ENCODE measurements at regions not wholly inside any gene's neighbourhood (a gene's known extent, or its start where the extent isn't known, plus 50 kb on each side); places are given as distances from the start of the nearest gene placed in this dataset.
"Not testable (repeated sequence)": the region's sequence is repeated elsewhere in the genome, so short reads cannot be mapped to it uniquely, and the experiment has no call there.

GRCh38 chr11:134944131-134944530, 532.1 kb upstream of the B3GAT1 start:
- no peak for DNase-seq (ENCODE audit: low spot score)

DNA sequence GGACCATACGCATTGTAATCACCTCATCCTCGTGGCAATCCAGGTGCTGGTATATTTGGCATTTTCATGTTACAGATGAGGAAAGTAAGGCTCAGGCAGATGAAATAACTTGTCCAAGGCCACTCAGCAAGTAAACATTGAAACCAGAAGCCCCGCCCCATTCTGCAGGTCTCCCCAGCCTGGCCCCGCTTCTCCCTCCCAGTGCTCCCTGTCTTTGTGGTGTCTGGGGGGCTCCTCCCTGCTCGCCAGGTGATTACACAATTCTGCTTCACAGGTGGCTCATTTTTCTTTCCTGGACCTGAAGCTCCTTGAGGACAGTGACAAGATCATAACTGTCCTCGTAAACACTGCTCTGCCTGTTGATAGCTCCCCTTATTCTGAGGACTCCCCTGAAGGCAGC, 531.5 kb upstream of the B3GAT1 start:
- DNase-seq (ENCODE audit: low spot score) = no peak

DNA sequence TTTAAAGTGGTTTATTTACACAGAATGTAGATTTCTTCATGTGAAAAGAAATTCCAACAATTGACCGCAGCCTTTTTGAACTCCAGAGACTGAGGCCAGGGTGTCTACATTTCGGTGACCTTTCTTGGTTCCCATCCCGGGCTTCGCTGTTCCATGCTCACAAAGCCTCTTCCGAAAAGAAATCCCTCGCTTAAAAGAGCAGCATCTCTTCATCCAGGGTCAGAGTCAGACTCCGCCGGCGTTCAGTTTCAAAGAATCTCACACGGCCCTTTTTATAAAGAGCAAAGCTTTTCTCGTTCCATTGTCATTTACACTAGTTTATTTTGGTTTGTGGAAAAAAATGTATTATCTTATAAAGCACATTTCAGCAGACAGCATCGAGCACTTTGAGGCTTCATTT, 530.6 kb upstream of the B3GAT1 start:
- no peak for DNase-seq (ENCODE audit: low spot score)

- DNase-seq (ENCODE audit: low spot score) = peak; percentile 18
Measured at GRCh38 chr11:134941936-134942600, 530.0 kb upstream of the B3GAT1 start.

GRCh38 chr11:134941326-134941725, 529.3 kb upstream of the B3GAT1 start:
- DNase-seq (ENCODE audit: low spot score) = no peak

- no peak for DNase-seq (ENCODE audit: low spot score)
Measured at GRCh38 chr11:134940441-134941126, 528.5 kb upstream of the B3GAT1 start.

DNA sequence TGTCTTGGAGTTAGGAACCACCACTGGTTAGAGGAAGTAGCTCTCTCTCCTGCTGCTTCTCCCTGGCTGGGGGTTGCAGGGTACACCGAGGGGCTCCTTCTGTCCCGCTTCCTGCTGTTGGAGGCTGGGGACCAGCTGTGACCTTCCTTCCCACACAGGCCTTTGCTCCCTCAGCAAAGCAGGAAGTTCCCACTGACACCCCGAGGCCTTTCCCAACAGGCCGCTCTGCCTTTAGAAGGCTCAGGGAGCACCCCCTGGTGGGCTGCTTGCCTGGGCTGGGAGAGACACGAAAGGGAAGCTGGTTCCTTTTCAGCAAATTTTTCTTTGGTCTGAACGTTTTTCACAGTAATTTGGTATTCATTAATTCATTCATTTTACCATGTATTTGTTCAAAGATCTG, 527.9 kb upstream of the B3GAT1 start:
- DNase-seq (ENCODE audit: low spot score) = no peak

DNA sequence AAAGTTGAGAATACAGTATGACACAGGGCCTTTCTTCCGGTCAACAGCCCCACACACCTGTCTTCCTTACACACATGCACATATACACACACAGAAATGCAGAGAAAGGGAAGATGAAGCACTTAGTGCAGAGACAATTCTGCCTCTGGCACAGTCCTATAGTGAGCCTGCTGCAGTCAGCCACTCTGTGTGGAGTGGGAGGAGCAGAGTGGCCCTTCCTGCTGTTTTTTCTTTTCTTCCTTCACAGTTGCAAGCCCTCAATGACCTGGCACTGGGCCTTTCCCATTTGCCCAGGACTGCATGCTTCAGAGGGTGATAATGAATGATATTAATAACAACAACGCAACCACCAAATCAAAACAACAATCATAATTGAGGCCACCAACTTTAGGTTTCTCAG, 527.0 kb upstream of the B3GAT1 start:
- DNase-seq (ENCODE audit: low spot score) = no peak

GRCh38 chr11:134938212-134938611, 526.2 kb upstream of the B3GAT1 start:
- no peak for DNase-seq (ENCODE audit: low spot score)

DNA sequence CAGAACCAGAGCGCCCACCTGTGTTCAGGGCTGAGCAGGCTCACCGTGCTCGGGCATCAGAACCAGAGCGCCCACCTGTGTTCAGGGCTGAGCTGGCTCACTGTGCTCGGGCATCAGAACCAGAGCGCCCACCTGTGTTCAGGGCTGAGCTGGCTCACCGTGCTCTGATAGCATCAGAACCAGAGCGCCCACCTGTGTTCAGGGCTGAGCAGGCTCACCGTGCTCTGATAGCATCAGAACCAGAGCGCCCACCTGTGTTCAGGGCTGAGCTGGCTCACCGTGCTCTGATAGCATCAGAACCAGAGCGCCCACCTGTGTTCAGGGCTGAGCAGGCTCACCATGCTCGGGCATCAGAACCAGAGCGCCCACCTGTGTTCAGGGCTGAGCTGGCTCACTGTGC, 525.2 kb upstream of the B3GAT1 start:
- not testable (repeated sequence) for DNase-seq (ENCODE audit: low spot score)

DNA sequence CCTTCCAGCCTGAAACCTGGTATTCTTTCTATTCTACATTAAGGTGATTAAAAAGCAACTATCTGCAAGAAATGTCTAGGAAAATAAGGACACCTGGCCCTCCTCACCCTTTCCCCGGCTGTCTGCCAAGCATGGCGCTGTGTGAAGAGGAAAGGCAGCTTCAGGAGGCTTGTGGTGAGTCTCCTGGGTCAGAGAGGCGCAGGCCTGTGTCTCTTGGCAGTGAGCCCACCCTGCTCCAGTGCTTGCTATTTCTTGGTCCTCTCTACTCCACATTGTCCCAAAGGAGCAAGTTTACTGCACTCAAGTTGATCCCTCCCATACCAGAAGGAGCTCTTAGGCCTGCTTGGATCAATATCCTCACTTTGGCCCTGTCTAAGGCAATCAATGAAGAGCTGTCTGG, 520.7 kb upstream of the B3GAT1 start:
- DNase-seq (ENCODE audit: low spot score) = no peak

GRCh38 chr11:134925432-134925831, 513.4 kb upstream of the B3GAT1 start:
- no peak for DNase-seq (ENCODE audit: low spot score)

- DNase-seq (ENCODE audit: low spot score) = no peak
Measured at GRCh38 chr11:134923441-134923840, 511.4 kb upstream of the B3GAT1 start.

DNA sequence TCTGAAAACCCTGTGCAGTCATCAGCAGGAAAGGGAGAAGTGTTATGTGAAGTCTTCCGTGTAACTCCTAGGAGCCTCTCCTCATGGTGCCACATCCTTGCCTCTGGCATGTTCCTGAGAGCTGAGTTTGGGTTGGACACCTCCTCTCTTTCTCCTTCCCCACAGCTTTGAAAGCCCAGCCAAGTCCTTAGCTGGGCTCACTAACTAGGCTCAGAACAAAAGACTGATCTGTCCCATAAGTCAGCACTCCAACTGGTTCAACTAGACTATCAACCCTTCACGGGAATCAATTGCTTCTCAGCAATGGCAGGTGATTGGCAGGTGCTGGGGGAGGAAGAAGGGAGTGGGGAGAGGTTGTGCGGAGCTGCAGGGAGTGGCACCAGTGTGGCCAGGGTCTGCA, 509.9 kb upstream of the B3GAT1 start:
- DNase-seq (ENCODE audit: low spot score) = no peak

DNA sequence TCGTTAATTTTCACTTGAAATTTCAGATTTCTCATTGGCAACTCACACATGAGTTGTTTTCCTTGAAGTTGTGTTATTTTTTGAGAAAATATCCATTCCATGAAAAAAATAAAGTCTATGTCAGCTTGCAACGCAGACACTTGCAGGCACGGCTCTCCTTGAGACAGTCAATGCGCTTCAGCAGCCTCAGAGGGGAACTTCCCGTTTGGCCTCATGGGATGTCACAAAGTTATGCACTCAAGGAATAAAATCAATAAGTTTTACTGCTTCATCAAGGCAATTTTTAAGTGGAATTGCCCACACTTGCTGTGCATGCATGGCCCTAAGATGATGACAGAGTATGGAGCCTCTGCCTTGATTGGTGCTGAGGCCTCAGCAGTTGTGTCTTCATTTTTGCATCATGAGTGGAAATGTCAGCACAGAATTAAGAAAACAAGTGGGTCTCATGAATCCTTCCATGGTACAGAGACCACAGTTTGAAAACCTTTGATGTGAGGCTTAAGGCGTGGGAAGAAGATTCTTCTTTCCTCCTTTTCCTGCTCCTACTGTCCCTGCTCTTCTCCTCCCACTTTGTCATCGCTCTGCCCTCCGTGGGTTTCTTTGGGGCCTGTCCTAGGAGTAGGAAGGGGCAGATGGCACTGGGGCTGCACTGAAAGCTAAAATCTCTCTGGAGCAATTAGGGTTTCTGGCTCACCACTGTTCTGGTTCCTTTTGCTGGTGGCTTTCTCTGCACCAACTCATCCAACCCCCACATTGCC, 509.0 kb upstream of the B3GAT1 start:
- DNase-seq (ENCODE audit: low spot score) = no peak

- DNase-seq (ENCODE audit: low spot score) = no peak
Measured at GRCh38 chr11:134916421-134917213, 504.6 kb upstream of the B3GAT1 start.

GRCh38 chr11:134915881-134916280, 503.8 kb upstream of the B3GAT1 start:
- DNase-seq (ENCODE audit: low spot score) = no peak

DNA sequence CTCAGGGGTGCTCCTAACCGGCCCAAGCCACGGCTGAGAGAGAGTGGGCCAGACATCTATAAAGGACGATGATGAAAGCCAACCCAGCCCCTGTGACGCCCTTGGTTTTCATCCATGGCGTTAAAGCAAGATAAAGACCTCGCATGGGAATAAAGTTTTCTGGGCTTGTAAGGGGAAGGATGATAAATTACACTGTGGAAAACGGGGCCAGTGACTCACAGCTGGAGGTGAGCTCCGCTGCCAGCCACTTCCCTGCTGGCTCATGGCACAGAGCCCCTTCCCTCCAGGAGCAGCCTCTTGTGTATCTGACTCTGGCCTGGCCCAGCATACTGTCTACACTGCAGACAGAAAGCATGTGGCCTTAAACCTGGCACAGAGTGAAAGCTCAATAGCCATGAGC, 503.2 kb upstream of the B3GAT1 start:
- DNase-seq (ENCODE audit: low spot score) = no peak

- DNase-seq (ENCODE audit: low spot score) = no peak
Measured at GRCh38 chr11:134913999-134914590, 502.1 kb upstream of the B3GAT1 start.

DNA sequence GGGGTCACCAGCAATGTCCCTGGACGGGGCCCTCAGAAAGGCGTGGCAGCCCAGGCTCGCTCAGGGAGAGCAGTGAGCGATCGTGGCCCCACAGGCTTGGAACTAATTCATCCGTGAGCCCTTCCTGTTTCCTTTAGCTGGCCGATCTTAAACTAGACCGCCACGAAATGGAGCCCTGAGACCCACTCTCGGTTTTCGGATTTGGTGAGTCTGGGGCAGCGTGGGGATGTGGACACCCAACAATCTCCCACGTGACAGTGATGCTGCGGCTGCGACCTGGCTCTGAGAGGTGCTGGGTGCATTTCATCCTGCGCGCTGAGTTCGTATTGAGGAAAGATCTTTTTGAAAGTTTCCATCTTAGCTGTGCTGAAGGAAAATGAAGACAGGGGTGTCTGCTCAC, 501.3 kb upstream of the B3GAT1 start:
- no peak for DNase-seq (ENCODE audit: low spot score)

DNA sequence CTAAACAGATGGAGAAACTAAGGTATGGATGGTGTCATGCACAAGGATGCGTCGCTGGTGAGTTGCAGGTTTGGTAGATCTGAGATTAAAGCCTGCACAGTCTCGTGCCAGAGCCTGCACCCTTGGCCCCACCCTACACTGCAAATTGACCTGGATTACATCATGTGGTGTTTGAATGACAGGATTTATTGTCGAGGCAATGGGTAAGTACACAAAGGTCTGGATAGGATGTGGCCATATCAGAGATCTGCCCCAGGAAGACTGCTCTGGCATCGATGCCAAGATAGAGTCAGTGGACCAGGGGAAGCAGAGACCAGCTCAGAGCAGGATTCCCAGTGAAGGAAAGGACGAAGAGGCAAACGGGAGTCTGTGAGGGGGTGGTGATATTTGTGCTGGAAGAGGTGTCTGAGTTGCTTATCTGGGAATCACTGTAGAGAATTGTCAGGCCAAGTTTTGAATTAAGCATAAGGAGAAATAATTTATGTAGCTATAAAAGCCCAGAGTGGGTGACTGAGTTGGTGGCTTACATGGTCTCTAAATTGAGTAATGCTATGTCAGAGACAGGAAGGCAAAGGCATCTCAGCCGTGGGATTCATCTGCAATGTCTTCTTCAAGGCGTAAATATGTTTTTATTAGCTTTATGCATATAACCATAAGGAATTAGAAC, 499.6 kb upstream of the B3GAT1 start:
- no peak for DNase-seq (ENCODE audit: low spot score)

All from globus pallidus (tissue), 1 donor.